ENCODE measurements at regions not wholly inside any gene's neighbourhood (a gene's known extent, or its start where the extent isn't known, plus 50 kb on each side); places are given as distances from the start of the nearest gene placed in this dataset.

GRCh38 chr9:14522627-14523379, 170.4 kb downstream of the ZDHHC21 start (continued):
- TF ChIP-seq, protein P1, sequence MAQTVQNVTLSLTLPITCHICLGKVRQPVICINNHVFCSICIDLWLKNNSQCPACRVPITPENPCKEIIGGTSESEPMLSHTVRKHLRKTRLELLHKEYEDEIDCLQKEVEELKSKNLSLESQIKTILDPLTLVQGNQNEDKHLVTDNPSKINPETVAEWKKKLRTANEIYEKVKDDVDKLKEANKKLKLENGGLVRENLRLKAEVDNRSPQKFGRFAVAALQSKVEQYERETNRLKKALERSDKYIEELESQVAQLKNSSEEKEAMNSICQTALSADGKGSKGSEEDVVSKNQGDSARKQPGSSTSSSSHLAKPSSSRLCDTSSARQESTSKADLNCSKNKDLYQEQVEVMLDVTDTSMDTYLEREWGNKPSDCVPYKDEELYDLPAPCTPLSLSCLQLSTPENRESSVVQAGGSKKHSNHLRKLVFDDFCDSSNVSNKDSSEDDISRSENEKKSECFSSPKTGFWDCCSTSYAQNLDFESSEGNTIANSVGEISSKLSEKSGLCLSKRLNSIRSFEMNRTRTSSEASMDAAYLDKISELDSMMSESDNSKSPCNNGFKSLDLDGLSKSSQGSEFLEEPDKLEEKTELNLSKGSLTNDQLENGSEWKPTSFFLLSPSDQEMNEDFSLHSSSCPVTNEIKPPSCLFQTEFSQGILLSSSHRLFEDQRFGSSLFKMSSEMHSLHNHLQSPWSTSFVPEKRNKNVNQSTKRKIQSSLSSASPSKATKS (CRISPR knock-in tag; IDR thresholded peaks at IDR 0.05) = no peak
- no peak for TF ChIP-seq PHF21A (IDR thresholded peaks at IDR 0.05; ENCODE audit: borderline replicate concordance, low read depth)
- TF ChIP-seq, protein P2, sequence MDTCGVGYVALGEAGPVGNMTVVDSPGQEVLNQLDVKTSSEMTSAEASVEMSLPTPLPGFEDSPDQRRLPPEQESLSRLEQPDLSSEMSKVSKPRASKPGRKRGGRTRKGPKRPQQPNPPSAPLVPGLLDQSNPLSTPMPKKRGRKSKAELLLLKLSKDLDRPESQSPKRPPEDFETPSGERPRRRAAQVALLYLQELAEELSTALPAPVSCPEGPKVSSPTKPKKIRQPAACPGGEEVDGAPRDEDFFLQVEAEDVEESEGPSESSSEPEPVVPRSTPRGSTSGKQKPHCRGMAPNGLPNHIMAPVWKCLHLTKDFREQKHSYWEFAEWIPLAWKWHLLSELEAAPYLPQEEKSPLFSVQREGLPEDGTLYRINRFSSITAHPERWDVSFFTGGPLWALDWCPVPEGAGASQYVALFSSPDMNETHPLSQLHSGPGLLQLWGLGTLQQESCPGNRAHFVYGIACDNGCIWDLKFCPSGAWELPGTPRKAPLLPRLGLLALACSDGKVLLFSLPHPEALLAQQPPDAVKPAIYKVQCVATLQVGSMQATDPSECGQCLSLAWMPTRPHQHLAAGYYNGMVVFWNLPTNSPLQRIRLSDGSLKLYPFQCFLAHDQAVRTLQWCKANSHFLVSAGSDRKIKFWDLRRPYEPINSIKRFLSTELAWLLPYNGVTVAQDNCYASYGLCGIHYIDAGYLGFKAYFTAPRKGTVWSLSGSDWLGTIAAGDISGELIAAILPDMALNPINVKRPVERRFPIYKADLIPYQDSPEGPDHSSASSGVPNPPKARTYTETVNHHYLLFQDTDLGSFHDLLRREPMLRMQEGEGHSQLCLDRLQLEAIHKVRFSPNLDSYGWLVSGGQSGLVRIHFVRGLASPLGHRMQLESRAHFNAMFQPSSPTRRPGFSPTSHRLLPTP (IDR thresholded peaks at IDR 0.05; ENCODE audit: borderline replicate concordance, extremely low read depth, insufficient read length) = no peak
- TF ChIP-seq BRF1 (IDR thresholded peaks at IDR 0.05; ENCODE audit: borderline replicate concordance, extremely low read depth, insufficient read length) = no peak
- no peak for TF ChIP-seq MAFF (IDR thresholded peaks at IDR 0.05; ENCODE audit: low read length)
- TF ChIP-seq ZNF134 (CRISPR knock-in tag; conservative IDR thresholded peaks at IDR 0.05) = no peak
- TF ChIP-seq ZKSCAN1 (IDR thresholded peaks at IDR 0.05; ENCODE audit: low read depth, low read length) = no peak
- no peak for TF ChIP-seq VEZF1 (CRISPR knock-in tag; IDR thresholded peaks at IDR 0.05)
- no peak for TF ChIP-seq CBX1 (IDR thresholded peaks at IDR 0.05; ENCODE audit: low read depth)
- peak; percentile 86 for TF ChIP-seq PKNOX1 (IDR thresholded peaks at IDR 0.05)
- TF ChIP-seq SP2 (IDR thresholded peaks at IDR 0.05; ENCODE audit: extremely low read depth, low read depth, low read length, poor library complexity, severe bottlenecking) = no peak
- no peak for TF ChIP-seq PATZ1 (CRISPR knock-in tag; IDR thresholded peaks at IDR 0.05; ENCODE audit: borderline replicate concordance)
- TF ChIP-seq SETDB1 (IDR thresholded peaks at IDR 0.05; ENCODE audit: low read length) = no peak

All from K562 (cell line).